H1 (cell line): ENCODE measurements at regions not wholly inside any gene's neighbourhood (a gene's known extent, or its start where the extent isn't known, plus 50 kb on each side); places are given as distances from the start of the nearest gene placed in this dataset.

ENCODE experiments used
- CTCF ChIA-PET: fragments of 300-600 bp; sonication (Branson Sonifier 250); formaldehyde crosslinking; loops from one replicate; lab custom pipeline; 2021; ENCODE audit not compliant: partially characterized antibody; lab: Charles Lee
- POLR2A ChIA-PET: fragments of 300-600 bp; sonication (Branson Sonifier 250); formaldehyde crosslinking; loops from one replicate; lab custom pipeline; 2021; ENCODE audit warnings: inconsistent platforms; ENCODE audit not compliant: partially characterized antibody; lab: Charles Lee
- DNase-seq, 2 experiments: peaks; one replicate each; pipeline versions ENCODE4 v3.0.0 to v3.0.0-alpha.2; 2010 to 2022; ENCODE audit warnings: low spot score in 2 of 2, low read depth in 1 of 2, mixed read lengths in 1 of 2
- FAIRE-seq: peaks from 2 replicates; lab custom pipeline; 2011; peaks lifted over from hg19 to GRCh38; lab: Jason Lieb, UNC
- H2AFZ ChIP-seq: 2 replicates; pipeline ENCODE4 v1.8.1; 2012; ENCODE audit warnings: low read length, inconsistent platforms
- H2AK5ac ChIP-seq: 2 replicates; pipeline ENCODE4 v1.6.1; 2013; ENCODE audit warnings: low read depth, low read length
- H2BK120ac ChIP-seq: replicated peaks from 2 replicates; pipeline ENCODE3; 2013; ENCODE audit warnings: low read depth, low read length, inconsistent platforms
- H2BK12ac ChIP-seq: 2 replicates; pipeline ENCODE4 v1.6.1; 2013; ENCODE audit warnings: low read depth, low read length
- H2BK15ac ChIP-seq: 2 replicates; pipeline ENCODE4 v1.6.1; 2013; ENCODE audit warnings: low read length
- H2BK20ac ChIP-seq: 2 replicates; pipeline ENCODE4 v1.6.1; 2013; ENCODE audit warnings: low read length
- H2BK5ac ChIP-seq: 2 replicates; pipeline ENCODE4 v1.6.1; 2013; ENCODE audit warnings: low read depth, low read length
- H3K14ac ChIP-seq: 2 replicates; pipeline ENCODE4 v1.6.1; 2013; ENCODE audit warnings: inconsistent platforms; ENCODE audit not compliant: insufficient read length
- H3K18ac ChIP-seq: 2 replicates; pipeline ENCODE4 v1.6.1; 2013; ENCODE audit warnings: low read length; ENCODE audit errors: extremely low read depth
- H3K23ac ChIP-seq: 2 replicates; pipeline ENCODE4 v1.6.1; 2013; ENCODE audit warnings: inconsistent platforms; ENCODE audit not compliant: insufficient read length
- H3K23me2 ChIP-seq: 2 replicates; pipeline ENCODE4 v1.6.1; 2013; ENCODE audit warnings: low read depth, low read length
- H3K27ac ChIP-seq: 2 replicates; pipeline ENCODE4 v1.6.1; 2011; ENCODE audit warnings: low read depth, low read length, inconsistent platforms
- H3K27me3 ChIP-seq, 4 experiments: replicated peaks in 1 of 4; 1 replicate in 1 of 4; 2 replicates in 3 of 4; pipeline versions ENCODE4 v1.6.1 to v1.8.1; 2011 to 2013; ENCODE audit warnings: low read length in 3 of 4, mild to moderate bottlenecking in 3 of 4, inconsistent platforms in 2 of 4, mixed read lengths in 2 of 4, moderate library complexity in 1 of 4; ENCODE audit not compliant: control insufficient read depth in 3 of 4, insufficient read depth in 3 of 4; ENCODE audit errors: extremely low read depth in 1 of 4
- H3K36me3 ChIP-seq, 4 experiments: 2 replicates each; pipeline versions ENCODE4 v1.6.1 to v1.8.1; 2011 to 2013; ENCODE audit warnings: mild to moderate bottlenecking in 4 of 4, low read length in 3 of 4, moderate library complexity in 2 of 4, control low read depth in 1 of 4, inconsistent platforms in 1 of 4; ENCODE audit not compliant: insufficient read depth in 4 of 4, control insufficient read depth in 2 of 4
- H3K4ac ChIP-seq: replicated peaks from 2 replicates; pipeline ENCODE3; 2013; ENCODE audit warnings: low read length, low read depth, mixed read lengths, inconsistent platforms; ENCODE audit not compliant: insufficient read length
- H3K4me1 ChIP-seq, 4 experiments: replicated peaks in 1 of 4; 1 replicate in 1 of 4; 2 replicates in 3 of 4; pipeline versions ENCODE4 v1.6.1 to v1.8.1; 2011 to 2013; ENCODE audit warnings: low read length in 3 of 4, inconsistent platforms in 2 of 4, mixed read lengths in 1 of 4; ENCODE audit not compliant: insufficient read depth in 4 of 4, control insufficient read depth in 3 of 4
- H3K4me2 ChIP-seq, 2 experiments: 2 replicates each; pipeline versions ENCODE4 v1.6.1 to v1.8.1; 2011 to 2013; ENCODE audit warnings: low read depth in 2 of 2, low read length in 2 of 2, control low read depth in 1 of 2, inconsistent platforms in 1 of 2, mild to moderate bottlenecking in 1 of 2; ENCODE audit not compliant: insufficient read depth in 1 of 2
- H3K4me3 ChIP-seq, 4 experiments: fragments of 200-600, 300-600 bp in 1 of 4; sonication (generic), shearing (Covaris generic), sonication (Bioruptor Twin) in 1 of 4; 2 replicates each; pipeline versions ENCODE4 v1.5.1 to v1.8.1; 2011 to 2016; ENCODE audit warnings: low read length in 4 of 4, low read depth in 3 of 4, control low read depth in 2 of 4, inconsistent platforms in 2 of 4, mild to moderate bottlenecking in 2 of 4, mixed read lengths in 1 of 4, moderate library complexity in 1 of 4; ENCODE audit not compliant: insufficient read depth in 2 of 4; ENCODE audit errors: extremely low read depth in 1 of 4
- H3K56ac ChIP-seq: replicated peaks from 2 replicates; pipeline ENCODE3; 2013; ENCODE audit warnings: low read depth, mild to moderate bottlenecking, mixed read lengths, low read length, inconsistent platforms; ENCODE audit not compliant: insufficient read length
- H3K79me1 ChIP-seq: 2 replicates; pipeline ENCODE4 v1.6.1; 2013; ENCODE audit warnings: low read depth, low read length, control low read depth
- H3K79me2 ChIP-seq, 2 experiments: 2 replicates each; pipeline versions ENCODE4 v1.6.1 to v1.8.1; 2012 to 2013; ENCODE audit warnings: low read length in 2 of 2, mild to moderate bottlenecking in 2 of 2, inconsistent platforms in 1 of 2; ENCODE audit not compliant: insufficient read depth in 2 of 2, control insufficient read depth in 1 of 2
- H3K9ac ChIP-seq, 4 experiments: replicated peaks in 1 of 4; 1 replicate in 1 of 4; 2 replicates in 3 of 4; pipeline versions ENCODE4 v1.6.1 to v1.8.1; 2011 to 2013; ENCODE audit warnings: low read depth in 3 of 4, low read length in 3 of 4, control low read depth in 2 of 4, mild to moderate bottlenecking in 2 of 4, moderate library complexity in 2 of 4, inconsistent platforms in 1 of 4; ENCODE audit errors: extremely low read depth in 1 of 4
- H3K9me3 ChIP-seq, 2 experiments: 2 replicates each; pipeline versions ENCODE4 v1.6.1 to v1.8.1; 2012 to 2013; ENCODE audit warnings: mild to moderate bottlenecking in 2 of 2, moderate library complexity in 2 of 2, control low read depth in 1 of 2, inconsistent platforms in 1 of 2, low read depth in 1 of 2, low read length in 1 of 2, mixed read lengths in 1 of 2; ENCODE audit not compliant: insufficient read depth in 2 of 2
- H4K20me1 ChIP-seq, 2 experiments: replicated peaks in 1 of 2; 2 replicates each; pipeline versions ENCODE3 to v1.8.1; 2011 to 2013; ENCODE audit warnings: inconsistent platforms in 2 of 2, low read length in 2 of 2, mild to moderate bottlenecking in 1 of 2; ENCODE audit not compliant: insufficient read depth in 2 of 2, control insufficient read depth in 1 of 2
- H4K5ac ChIP-seq: 2 replicates; pipeline ENCODE4 v1.6.1; 2013; ENCODE audit warnings: low read length, low read depth, mixed read lengths, inconsistent platforms; ENCODE audit not compliant: insufficient read length
- H4K8ac ChIP-seq: 2 replicates; pipeline ENCODE4 v1.8.0; 2013; ENCODE audit warnings: mild to moderate bottlenecking, moderate library complexity, low read length, inconsistent platforms; ENCODE audit not compliant: insufficient read depth; ENCODE audit errors: extremely low read depth
- H4K91ac ChIP-seq: replicated peaks from 2 replicates; pipeline ENCODE3; 2013; ENCODE audit warnings: low read length, mixed read lengths, inconsistent platforms; ENCODE audit not compliant: insufficient read length
- CBX8 ChIP-seq: fragments of 300-800, 300-1000 bp; sonication (generic); IDR thresholded peaks from 2 replicates; pipeline ENCODE4 v1.7.1; 2016; ENCODE audit warnings: low read depth, low read length, borderline replicate concordance
- CEBPB ChIP-seq: IDR thresholded peaks from 2 replicates; pipeline ENCODE4 v1.6.1; 2012; ENCODE audit warnings: low read depth, low read length
- JUND ChIP-seq: IDR thresholded peaks from 2 replicates; pipeline ENCODE4 v1.6.1; 2011; ENCODE audit warnings: mild to moderate bottlenecking, improper control_type of control experiment, low read length
- WGBS, 2 experiments: shearing (Covaris generic) in 1 of 2; methylation state at CpG; one replicate each; pipeline versions ENCODE4 v1.1.6 to v1.1.7; 2013 to 2015; ENCODE audit warnings: low lambda C conversion rate in 2 of 2, mixed read lengths in 2 of 2, inconsistent platforms in 1 of 2, low coverage in 1 of 2, missing lambda C conversion rate in 1 of 2; ENCODE audit not compliant: insufficient replicate concordance in 2 of 2, insufficient coverage in 1 of 2, insufficient read length in 1 of 2; ENCODE audit errors: extremely low coverage in 1 of 2, missing lambda C conversion rate in 1 of 2; 5-methylcytosine and 5-hydroxymethylcytosine counted together

- Histone ChIP-seq H3K4me3 (no peak overlapping the region), H2BK20ac (no peak overlapping the region), H3K23me2 (no peaks in the 10 kb centered on the region), H4K8ac (no peak overlapping the region), H3K4me1 (peaks cover 0 to 2% (median 0%) of the 10 kb centered on the region in 4 experiments; a peak in 1 of 7 replicates), H3K4ac (no peak overlapping the region), H3K27me3 (no peaks in the 10 kb centered on the region), H2BK5ac (no peak overlapping the region), H4K91ac (no peak overlapping the region), H3K23ac (no peak overlapping the region), H3K56ac (no peak overlapping the region), H3K79me1 (no peaks in the 10 kb centered on the region), H3K18ac (no peak overlapping the region), H3K79me2 (no peaks in the 10 kb centered on the region), H2BK12ac (no peak overlapping the region), H2BK15ac (no peak overlapping the region), H4K20me1 (no peaks in the 10 kb centered on the region), H2AFZ (no peak overlapping the region), H3K9me3 (peaks cover 3 to 11% of the 10 kb centered on the region in 2 experiments; a peak in 1 of 4 replicates), H3K9ac (no peak overlapping the region), H2AK5ac (no peak overlapping the region), H2BK120ac (no peak overlapping the region), H3K14ac (no peak overlapping the region), H3K4me2 (no peak overlapping the region), H4K5ac (no peak overlapping the region), H3K27ac (no peak overlapping the region), H3K36me3 (no peaks in the 10 kb centered on the region)
- no peak for TF ChIP-seq CBX8
- TF ChIP-seq JUND = no peak
- no peak for TF ChIP-seq CEBPB
- no peak for DNase-seq
- FAIRE-seq = no peak
- ChIA-PET POLR2A (no interaction called here), CTCF (interaction anchor here (0.6 to 0.7 kb wide), 2 partner anchors 197 to 621 kb away, joined by 3 read pairs; no protein-coding TSS in a partner anchor)
- WGBS, 2 experiments = 92% methylated on average over 2 of the region's 2 CpGs; no CpG with 5 or more reads in 1 of the 2 experiments
Observed at GRCh38 chr7:17444151-17444550, 145.7 kb downstream of the AHR start.
